A172 (cell line): ENCODE measurements at regions not wholly inside any gene's neighbourhood (a gene's known extent, or its start where the extent isn't known, plus 50 kb on each side); places are given as distances from the start of the nearest gene placed in this dataset.
"Not testable (repeated sequence)": the region's sequence is repeated elsewhere in the genome, so short reads cannot be mapped to it uniquely, and the experiment has no call there.

ENCODE experiments used
- DNase-seq: peaks from one replicate; pipeline ENCODE4 v3.0.0-alpha.2; 2015; ENCODE audit warnings: low spot score

DNA sequence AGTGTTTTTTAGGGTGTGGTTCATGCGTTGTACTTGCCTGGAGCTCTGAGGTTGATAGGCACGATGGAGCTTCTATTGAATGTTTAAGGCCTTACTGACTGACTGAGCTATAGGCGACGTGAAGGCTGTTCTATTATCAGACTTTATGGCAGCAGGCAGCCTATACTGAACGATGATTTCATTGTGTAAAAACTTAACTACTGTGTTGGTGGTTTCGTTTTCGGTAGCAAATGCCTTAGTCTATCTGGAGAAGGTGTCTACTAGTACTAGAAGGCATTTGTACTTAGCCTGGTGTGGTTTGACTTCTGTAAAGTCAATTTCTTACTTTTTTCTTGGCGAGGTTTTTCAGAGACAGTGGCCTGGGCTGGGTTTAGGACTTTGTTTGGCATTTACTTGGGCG is 194.4 kb downstream of the OTOP1 start:
- not testable (repeated sequence) for DNase-seq

DNA sequence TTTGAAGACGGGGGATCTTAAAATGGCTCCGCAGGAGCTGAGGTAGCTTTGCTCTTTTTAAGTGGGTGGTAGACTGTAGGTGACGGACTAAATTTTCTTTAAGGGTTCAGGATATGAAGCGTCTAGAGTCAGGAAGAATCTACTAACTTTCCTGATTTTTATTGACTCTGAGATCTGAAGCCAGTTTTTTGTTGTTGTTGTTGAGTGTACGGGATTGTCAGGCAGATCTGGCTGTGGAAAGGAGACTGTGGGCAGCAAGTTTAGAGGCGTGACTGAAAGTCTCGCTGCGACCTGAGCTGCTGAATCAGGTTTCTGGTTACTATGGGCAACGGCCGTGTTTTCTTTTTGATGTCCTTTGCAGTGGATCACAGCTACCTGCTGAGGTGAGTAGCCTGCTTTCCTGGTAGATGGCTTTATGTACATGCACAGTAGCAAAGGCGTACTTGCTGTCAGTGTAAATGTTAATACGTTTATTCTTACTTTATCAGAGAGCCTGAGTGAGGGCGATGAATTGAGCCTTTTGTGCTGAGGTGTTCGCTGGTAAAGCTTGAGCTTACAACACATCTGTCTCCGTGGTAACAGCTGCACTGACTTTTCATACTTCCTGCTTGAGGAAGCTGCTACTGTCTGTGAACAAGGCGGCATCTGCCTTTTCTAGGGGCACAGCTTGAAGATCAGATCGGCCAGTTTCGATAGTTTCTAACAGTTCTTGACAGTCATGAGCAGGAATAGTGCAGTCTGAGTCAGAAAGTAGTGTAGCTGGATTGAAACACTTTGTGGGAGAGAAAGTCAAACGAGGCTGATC is 193.7 kb downstream of the OTOP1 start:
- not testable (repeated sequence) for DNase-seq

DNA sequence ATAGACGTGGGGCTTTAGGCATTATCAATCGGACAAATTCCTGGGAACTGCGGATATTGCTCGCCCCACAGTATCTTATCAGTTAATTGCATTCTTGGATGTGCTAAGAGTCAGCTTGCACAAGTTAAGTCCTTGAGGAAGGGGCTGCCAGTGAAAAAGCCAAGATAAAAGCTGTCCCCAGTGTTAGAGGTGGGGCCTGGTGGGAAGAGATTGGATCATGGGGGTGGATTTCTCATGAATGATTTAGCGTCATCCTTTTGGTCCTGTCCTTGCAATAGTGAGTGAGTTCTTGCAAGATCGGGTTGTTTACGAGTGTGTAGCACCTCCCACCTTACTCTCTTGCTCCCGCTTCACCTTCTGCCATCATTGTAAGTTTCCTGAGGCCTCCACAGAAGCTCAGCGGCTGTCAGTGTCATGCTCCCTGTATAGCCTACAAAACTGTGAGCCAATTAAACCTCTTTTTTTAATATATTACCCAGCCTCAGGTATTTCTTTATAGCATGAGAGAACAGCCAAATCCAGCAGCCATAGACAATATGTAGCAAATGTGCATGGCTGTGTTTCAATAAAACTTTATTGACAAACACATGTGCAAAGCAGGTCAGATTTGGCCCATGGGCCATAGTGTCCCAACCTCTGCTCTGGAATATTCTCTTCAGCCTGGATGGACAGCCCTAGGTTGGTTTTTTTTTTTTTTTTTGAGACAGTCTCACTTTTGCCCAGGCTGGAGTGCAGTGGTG is 189.2 kb downstream of the OTOP1 start:
- DNase-seq = not testable (repeated sequence)

DNA sequence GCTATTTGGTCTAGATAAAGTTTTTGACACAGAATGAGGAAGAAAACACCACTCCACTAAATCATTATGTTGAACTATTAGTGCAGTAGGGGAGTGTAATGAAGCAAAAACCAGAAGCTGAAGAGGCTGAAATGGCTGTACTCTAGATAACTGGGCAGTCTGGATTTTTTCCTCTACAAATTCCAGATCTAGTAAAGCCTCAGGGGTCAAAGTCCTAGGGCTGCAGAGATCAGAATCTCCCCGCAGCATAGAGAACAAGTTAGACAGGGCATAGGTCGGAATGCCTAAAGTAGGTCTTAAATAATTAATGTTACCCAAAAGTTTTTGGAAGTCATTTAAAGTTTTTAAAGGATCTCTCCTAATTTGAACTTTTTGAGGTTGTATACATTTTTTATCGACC is 180.9 kb downstream of the OTOP1 start:
- DNase-seq = not testable (repeated sequence)

DNA sequence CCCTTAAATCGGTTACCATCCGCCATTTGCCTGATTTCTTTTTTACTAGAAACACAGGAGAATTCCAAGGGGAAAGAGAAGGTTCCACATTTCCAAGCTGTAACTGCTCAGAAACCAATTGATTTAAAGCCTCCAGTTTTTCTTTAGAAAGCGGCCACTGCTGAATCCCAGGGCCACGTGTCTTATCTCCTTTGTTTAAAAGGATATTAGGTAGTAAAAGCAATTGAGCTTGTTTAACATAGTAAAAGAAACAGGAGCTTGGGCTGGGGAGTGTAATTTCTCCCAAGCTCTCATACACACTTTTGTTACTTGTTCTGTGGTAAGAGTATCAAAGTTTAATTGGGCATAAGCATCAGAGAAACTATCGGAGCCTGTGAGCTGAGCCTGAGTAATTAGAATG is 180.0 kb downstream of the OTOP1 start:
- not testable (repeated sequence) for DNase-seq

DNA sequence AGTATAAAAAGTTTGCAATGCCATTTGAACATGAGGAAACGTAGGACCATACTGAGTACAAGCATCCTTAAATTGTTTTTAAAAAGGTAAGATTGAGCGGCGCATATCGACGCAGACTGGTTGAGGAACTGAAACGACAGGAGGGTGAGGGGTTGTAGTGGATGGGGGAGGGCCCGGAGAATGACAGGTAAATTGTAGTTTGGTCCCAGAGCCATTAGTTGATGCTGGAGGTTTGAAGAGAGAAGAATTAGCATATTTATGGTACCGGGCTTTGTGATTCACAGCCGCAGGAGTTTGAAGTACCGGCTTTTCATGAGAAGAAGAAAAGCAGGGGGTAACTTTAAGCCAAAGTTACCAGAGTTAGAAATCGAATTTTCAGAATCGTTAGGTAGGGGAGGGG is 179.5 kb downstream of the OTOP1 start:
- DNase-seq = not testable (repeated sequence)

DNA sequence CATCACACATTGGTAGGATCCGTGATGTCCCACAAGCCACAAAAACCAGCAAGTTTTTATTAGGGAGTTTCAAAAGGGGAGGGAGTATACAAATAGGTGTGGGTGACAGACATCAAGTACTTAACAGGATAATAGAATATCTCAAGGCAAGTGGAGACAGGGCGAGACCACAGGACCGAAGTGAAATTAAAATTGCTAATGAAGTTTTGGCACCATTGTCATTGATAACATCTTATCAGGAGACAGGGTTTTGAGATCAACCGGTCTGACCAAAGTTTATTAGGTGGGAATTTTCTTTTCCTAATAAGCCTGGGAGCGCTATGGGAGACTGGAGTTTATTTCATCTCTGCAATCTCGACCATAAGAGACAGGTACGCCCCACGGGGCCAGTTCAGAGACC is 178.5 kb downstream of the OTOP1 start:
- not testable (repeated sequence) for DNase-seq

DNA sequence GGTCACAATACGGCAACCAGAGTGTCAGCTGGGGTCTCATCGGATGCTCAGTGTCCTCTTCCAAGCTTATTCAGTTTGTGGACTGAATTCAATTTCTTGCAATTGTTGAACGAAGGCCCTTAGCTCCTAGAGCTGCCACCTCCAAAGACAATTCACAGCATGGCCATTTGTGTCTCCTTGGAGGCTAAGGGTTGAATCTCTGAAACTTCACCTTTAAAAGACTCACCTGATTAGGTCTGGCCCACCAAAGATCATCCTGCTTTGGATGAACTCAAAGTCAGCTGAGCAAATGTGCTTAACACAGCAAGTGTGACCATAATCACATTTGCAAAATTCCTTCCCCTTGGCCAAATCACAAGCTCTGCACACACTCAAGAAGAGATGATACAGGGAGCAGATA is 175.9 kb downstream of the OTOP1 start:
- not testable (repeated sequence) for DNase-seq

DNA sequence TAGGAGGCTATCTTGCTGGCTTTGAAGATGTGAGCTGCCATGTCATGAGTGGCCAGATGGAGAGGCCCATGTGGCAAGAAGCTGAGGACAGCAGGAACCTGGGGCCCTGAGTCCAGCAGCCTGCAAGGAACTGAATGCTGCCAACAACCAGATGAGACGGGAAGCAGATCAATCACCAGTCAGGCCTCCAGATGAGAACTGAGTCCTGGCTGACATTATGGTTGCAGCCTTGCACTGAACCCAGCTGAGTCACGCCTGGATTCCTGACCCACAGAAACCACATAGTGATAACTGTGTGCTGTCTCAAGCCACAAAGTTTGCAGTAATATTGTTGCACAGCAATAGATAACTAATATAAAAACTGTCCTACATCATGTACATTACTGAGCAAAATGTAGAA is 173.8 kb downstream of the OTOP1 start:
- DNase-seq = not testable (repeated sequence)

DNA sequence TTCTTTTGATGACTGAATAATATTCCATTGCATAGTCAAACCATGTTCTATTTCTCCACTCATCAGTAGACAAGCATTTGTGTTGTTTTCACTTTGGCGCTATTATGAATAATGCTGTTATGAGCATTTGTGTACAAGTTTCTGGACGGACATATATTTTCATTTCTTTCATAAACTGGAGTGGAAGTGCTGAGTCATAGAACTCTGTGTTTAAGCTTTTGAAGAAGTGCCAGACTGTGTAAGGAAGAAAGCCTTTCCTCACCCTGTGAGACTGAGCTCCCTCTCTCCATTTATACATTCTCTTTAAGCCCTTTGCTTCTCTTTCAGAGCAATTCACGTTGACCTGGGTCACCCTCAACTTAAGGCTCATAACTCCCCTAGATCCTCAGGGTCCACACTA is 169.5 kb downstream of the OTOP1 start:
- peak; percentile 8 for DNase-seq

DNA sequence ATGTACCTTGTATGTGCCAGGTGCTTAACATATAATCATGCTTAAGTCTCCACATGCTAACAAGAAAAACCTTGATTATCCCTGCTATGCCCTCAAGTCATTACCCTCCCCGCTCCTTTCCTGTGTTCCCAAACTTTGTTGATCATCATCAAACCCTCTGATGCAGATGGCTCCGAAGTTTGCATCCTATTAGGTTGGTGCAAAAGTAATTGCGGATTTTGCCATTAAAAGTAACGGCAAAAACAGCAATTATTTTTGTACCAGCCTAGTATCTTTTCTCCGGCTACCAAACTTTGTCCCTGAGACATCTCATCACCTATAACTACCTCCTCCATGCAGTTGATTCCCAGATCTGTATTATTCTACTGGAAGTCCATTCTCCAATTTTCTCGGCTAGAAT is 142.6 kb downstream of the OTOP1 start:
- DNase-seq = not testable (repeated sequence)

DNA sequence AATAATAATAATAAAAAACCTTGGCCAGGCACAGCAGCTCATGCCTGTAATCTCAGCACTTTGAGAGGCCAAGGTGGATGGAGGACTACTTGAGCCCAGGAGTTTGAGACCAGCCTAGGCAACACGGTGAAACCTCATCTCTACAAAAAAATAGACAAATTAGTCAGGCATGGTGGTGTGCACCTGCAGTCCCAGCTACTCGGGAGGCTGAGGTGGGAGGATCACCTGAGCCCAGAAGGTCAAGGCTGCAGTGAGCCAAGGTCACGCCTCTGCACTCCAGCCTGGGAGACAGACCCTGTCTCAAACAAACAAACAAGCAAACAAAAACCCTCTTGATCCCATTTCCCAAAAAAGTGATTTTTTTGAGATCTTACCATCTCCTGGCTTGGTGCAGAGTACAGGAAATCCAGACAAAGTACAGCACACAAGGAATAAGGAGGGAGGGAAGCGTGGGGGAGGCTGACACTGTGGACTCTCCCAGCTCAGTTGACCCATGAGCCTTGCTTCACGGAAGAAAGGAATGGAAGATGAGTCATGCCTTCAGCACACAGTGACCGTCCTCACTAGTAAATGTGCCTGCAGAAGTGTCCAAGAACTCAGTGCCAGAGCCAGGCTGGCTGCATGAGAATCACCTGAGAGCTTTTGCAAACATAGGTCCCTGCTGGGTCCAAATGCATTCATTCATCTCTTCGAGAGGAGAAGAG is 136.9 kb downstream of the OTOP1 start:
- DNase-seq = not testable (repeated sequence)

DNA sequence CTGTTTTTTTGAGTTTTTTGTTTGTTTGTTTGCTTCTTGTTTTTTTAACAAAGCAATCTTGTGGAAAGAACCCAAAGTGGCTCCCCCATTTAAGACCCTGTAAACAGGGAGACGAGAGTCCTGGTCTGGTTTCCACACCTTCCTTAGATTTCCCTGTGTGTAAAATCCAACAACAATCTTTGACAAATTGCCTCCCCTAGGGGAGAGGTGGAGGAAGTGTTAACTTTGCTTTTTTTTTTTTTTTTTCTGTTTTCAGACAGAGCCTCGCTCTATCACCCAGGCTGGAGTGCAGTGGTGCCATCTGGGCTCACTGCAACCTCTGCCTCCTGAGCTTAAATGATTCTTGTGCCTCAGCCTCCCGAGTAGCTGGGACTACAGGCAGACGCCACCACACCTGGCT is 136.0 kb downstream of the OTOP1 start:
- not testable (repeated sequence) for DNase-seq

DNA sequence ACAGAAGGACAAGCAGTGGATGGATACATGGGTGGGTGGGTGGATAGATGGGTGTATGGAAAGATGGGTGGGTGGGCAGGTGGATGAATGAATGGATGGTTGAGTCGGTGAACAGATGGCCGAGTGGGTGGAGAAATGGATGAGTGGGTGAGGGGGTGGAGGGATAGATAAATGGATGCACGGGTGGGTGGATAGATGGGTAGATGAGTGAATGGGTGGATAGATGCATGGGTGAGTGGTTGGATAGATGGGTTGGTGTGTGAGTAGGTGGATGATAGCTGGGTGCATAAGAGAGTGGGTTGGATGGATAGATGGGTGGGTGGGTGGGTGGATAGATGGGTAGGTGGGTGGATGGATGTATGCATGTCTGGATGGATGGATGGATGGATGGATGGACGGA is 134.6 kb downstream of the OTOP1 start:
- not testable (repeated sequence) for DNase-seq

DNA sequence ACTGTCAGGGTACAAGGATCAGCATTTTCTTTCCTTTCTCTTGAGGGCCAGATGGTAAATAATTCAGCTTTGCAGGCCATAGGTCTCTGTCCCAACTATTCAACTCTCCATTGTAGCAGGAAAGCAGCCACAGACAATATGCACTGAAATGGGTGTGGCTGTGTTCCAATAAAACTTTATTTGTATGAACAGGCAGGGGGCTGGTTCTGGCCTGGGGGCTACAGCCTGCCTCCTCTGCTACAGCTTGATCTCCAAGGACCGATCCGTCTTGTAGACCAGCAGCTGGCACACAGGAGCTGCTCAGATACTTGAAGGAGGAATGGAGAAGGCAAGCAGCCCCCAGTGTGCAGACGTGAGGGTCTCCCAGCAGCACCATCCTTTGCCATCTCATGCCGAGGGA is 127.1 kb downstream of the OTOP1 start:
- DNase-seq = not testable (repeated sequence)

DNA sequence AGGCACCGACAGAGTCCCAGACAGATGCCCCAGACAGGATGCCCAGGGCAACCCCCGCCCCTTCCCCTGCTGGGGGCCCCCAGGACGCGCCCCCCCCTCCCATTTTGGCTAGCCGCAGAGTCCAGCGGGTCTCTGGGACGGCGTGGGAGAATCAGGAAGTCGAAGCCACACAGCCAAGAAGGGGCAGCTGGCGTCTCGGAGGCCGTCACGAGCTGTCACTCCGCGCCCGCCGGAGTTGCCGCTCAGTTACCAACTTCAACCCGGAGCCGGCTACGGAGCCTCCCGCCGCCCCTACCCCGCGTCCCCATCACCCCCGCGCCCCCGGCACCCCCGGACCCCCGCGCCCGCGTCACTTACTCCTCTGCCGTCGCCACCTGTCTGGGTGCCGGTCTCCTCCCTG is 119.8 kb downstream of the OTOP1 start:
- DNase-seq = not testable (repeated sequence)

DNA sequence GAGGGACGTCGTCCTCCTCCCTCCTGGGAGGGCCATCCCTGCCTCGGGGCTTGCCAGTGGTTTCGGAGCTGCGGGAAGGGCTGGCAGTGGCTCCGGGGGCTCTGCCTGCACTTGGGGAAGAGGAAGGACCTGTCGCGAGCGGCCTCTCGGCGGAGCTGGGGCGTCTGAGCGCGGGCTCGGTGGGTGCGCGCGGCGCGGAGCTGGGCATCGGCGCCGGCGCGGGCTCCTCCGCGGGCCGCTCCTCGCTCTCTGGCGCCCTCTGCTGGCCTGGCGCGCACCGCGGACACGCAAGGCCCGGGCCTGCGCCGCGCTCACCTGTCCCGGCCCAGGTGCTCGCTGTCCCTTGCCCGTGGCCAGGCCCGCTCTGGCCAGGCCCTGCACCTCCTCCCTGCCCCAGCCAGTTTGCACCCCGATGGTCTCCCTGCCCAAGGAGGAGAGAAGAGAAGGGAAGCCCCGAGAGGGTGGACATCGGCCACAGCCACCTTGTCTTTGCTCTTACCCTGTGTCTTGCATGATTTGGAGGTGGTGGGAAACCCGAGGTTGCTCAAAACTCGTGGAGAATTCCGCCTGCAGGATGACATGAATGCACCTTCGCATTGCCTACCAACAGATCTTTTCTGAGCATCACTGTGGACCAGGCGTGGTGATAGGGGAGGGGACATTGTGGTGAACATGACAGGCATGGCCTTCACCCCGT is 119.2 kb downstream of the OTOP1 start:
- not testable (repeated sequence) for DNase-seq

DNA sequence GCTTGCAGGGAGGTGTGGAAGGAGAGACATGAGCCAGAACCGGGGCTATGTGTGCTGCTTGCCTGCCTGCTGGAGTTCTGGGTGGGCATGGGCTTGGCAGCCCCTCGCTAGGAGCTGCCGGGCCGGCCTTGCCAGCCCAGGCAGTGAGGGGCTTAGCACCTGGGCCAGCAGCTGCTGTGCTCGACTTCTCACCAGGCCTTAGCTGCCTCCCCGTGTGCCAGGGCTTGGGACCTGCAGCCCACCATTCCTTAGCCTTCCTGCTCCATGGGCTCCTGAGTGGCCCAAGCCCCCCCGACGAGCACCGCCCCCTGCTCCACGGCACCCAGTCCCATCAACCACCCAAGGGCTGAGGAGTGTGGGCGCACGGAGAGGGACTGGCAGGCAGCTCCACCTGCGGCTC is 111.3 kb downstream of the OTOP1 start:
- not testable (repeated sequence) for DNase-seq

DNA sequence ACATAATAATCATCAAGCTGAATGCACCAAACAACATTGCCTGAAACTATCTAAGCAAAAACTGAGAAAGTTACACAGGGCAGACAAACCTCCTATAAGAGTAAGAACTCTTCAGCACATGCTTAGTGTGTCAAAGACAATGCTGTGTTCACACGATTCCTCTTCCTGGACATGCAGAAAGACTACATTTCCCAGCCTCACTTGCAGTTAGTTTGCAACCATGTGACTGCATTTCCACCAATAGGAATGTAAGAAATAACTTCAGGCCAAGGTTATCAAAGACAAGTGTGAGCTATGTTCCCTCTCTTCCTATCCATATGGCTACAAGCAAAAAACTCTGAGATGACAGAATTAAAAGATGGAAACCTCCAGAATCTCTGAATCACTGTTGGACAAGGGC is 109.8 kb downstream of the OTOP1 start:
- DNase-seq = peak; percentile 10

DNA sequence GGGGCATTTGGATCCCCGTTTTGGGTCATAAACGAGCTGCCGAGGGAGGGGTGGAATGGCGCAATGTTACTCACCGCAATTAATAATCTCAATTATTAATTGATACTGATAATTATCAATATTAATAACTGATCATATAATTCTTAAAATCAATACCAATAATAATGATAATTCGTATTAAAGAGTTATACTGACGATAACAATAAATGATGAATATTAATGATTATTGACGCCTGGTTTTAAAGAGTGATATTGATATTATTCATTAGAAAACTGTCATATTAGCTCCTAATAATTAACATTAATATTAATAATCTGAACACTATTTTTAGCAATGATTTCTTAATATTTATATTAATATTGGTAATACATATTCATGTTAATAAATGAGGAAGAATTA is 92.4 kb downstream of the OTOP1 start:
- not testable (repeated sequence) for DNase-seq

DNA sequence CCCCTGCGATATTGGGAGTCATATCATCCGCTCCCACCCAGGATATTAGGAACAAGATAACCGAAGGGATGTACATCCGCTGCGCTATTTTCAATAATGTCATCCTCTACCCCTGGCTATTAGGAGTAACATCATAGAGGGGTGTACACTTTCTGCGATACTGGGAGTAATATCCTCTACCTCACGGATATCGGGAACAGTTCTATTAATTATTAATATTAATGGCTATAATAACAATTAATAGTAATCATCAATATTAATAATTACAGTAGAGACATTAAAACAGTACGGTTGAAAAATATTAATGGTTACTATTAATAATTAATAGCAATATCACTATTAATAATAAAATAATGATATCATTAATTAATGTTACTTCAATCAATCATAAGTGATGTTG is 90.1 kb downstream of the OTOP1 start:
- not testable (repeated sequence) for DNase-seq
